ENCODE measurements at regions not wholly inside any gene's neighbourhood (a gene's known extent, or its start where the extent isn't known, plus 50 kb on each side); places are given as distances from the start of the nearest gene placed in this dataset.

DNA sequence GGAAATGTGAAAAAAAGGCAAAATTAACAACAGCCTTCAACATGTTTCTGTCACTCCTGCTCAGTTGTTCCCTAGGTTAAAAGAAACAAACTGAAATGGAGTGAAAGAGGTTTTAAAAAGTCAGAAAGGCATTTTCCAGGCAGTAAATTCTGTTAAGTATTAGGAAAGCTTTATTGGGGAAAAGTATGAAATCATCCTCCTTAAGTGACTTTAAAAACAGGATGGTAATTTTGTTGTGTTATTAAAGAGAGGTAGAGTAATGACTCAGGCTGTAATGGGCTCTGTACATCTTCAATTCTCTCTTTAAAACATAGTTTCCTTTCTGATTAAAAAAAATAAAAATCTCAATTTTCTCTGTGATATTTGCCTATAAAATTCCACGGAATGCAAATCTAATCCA is 81.1 kb downstream of the OTOL1 start:
- TF ChIP-seq, protein P1, sequence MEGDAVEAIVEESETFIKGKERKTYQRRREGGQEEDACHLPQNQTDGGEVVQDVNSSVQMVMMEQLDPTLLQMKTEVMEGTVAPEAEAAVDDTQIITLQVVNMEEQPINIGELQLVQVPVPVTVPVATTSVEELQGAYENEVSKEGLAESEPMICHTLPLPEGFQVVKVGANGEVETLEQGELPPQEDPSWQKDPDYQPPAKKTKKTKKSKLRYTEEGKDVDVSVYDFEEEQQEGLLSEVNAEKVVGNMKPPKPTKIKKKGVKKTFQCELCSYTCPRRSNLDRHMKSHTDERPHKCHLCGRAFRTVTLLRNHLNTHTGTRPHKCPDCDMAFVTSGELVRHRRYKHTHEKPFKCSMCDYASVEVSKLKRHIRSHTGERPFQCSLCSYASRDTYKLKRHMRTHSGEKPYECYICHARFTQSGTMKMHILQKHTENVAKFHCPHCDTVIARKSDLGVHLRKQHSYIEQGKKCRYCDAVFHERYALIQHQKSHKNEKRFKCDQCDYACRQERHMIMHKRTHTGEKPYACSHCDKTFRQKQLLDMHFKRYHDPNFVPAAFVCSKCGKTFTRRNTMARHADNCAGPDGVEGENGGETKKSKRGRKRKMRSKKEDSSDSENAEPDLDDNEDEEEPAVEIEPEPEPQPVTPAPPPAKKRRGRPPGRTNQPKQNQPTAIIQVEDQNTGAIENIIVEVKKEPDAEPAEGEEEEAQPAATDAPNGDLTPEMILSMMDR (IDR thresholded peaks at IDR 0.05; ENCODE audit: extremely low read depth, missing control alignments): no peak
- DNase-seq (ENCODE audit: low spot score): no peak

DNA sequence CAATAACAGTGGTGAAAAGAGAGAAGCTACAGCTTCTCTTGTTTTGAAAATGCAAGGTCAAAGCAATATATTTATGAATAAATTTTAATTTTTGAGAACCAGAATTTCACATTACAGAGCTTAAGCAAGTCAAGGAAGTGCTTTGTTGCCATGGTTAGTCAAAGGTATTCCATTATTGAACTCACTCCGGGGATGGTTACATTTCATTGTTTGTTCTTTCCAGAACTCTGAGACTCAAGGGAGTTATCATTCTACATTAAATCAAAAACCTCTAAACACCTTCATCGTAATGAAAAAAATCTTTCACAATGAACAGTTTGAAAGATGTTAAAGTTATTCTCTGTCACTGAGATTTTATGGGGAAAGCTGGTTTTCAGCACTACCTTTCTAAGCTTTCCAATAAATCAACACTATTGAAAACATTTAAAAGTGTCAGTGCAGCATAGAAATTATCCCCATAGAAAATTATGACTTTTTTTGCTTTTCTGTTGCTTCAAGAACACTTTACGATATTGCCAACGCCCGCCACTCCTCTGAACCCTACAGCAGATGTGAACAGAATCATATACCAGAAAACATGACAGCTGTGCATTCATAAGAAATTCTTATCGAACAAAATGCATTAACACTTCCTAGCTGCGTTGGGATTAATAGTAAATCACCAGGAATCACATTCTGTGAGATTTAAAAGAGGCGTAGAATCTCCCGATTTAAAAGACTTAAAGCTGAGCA is 83.0 kb downstream of the OTOL1 start:
- DNase-seq (ENCODE audit: low spot score): no peak
- TF ChIP-seq, protein P1 (IDR thresholded peaks at IDR 0.05; ENCODE audit: extremely low read depth, missing control alignments): no peak

DNA sequence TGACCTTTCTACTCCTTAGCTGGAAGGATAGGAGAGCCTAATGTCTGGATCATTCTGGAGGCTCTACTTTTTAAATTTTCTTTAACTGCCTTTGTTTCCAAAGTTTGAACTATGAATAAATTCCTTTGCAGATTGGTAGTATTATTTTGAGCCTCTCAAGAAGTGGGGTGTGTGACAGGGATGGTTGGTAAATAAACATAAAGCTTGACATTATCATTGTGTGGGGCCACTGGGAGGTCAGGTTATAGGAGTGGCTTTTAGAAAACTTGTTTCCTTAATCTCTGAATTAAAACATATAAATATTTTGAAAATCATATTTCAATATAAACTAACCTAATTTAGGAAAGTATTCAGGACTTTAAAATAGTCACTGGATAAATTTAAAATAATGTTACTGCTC is 89.3 kb downstream of the OTOL1 start:
- TF ChIP-seq, protein P1 (IDR thresholded peaks at IDR 0.05; ENCODE audit: extremely low read depth, missing control alignments): no peak
- DNase-seq (ENCODE audit: low spot score): no peak

DNA sequence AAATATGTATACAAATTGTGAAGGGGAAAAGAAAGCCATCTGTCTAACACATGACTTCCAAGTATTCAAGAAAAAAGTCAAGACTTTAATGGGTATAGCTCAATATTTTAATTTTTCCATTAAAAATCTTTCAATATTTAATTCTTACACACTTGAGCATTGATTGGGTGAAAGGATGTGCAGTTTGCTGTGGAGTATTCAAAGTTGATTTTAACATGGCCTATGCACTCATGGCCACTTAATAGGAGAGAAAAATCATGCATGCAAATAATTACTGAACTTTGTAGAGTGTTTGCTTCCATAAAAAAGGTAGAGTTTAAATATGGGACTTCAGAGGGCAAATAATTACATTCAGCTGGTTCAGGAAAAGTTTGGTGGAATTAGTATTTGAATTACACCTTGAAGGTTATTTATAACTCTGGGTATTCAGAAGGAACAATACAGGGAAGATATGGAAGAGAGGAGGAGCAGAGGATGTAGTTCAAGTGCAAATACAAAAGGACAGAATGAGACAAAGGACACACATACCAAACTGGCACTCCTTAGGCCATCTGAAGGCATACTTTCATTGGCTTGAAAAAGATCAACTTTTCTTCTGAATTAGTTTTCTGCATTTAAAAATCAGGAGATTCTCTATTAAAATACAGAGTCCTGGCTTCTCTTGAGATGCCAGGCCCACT is 90.1 kb downstream of the OTOL1 start:
- TF ChIP-seq, protein P1 (IDR thresholded peaks at IDR 0.05; ENCODE audit: extremely low read depth, missing control alignments): no peak
- DNase-seq (ENCODE audit: low spot score): no peak

DNA sequence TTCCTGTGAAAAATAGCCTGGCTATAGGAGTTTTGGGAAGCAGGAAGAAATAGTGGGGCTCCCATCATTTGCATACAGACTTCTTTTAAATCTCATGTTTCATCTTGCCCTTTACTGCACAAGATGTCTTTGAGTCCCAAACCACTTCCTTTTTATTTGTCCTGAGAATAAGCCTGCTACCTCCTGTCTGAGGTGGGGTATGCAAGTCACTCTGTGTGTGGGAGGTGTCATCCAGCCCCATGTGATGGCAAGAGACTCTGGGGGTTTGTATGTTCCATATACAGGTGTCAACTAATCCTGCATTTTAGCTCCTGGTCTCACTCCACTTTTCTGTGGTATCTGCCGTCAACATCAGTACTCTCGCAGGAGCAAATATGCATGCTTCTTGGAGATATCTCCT is 102.0 kb downstream of the OTOL1 start:
- DNase-seq (ENCODE audit: low spot score): no peak
- TF ChIP-seq, protein P1 (IDR thresholded peaks at IDR 0.05; ENCODE audit: extremely low read depth, missing control alignments): no peak

DNA sequence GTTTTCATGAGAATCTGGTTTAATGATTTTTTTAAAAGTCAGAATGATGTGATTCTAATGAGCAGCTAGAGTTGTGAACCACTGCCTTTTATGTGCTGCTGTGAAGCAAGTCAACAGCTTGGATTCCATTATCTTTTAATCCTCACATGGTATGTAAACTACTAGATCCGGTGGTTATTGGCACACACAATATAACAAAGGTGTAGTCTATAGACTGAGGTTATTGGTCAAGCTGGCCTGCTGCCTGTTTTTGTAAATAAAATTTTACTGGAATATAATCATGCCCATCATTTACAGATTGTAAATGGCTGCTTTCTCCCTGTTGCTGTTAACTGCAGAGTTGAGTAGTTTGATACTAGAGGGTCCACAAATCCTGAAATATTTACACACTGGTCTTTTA is 103.1 kb downstream of the OTOL1 start:
- DNase-seq (ENCODE audit: low spot score): no peak
- TF ChIP-seq, protein P1 (IDR thresholded peaks at IDR 0.05; ENCODE audit: extremely low read depth, missing control alignments): no peak

DNA sequence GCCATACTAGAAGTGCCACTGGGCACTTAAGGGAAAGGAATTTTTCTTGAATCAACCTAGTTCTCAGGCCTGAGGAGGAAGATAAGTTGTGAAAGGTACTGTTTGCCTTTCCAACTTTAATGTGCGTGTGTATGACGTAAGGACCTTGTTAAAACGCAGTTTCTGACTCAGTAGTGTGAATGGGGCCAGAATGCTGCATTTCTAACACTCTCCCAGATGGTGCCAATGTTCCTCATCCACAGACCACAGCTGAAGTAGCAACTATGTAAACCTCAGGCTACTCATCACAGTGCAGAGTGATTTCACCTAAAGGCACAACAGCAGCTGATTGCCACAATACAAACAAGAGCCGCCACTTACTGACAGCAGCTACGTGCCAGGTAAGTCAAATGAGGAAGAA is 103.6 kb downstream of the OTOL1 start:
- TF ChIP-seq, protein P1 (IDR thresholded peaks at IDR 0.05; ENCODE audit: extremely low read depth, missing control alignments): no peak
- no peak for DNase-seq (ENCODE audit: low spot score)
